Mesenchymal stem cell (in vitro differentiated cells and primary cell): ENCODE measurements at regions not wholly inside any gene's neighbourhood (a gene's known extent, or its start where the extent isn't known, plus 50 kb on each side); places are given as distances from the start of the nearest gene placed in this dataset.

Experiments
- DNase-seq: peaks from one replicate; pipeline ENCODE4 v3.0.0-alpha.2; 2013
- H2AFZ ChIP-seq: one replicate; pipeline ENCODE4 v1.6.1; 2013; ENCODE audit warnings: low read depth, mild to moderate bottlenecking, control low read depth, inconsistent platforms, low read length, moderate library complexity
- H2AK5ac ChIP-seq: 2 replicates; pipeline ENCODE4 v1.6.1; 2013; ENCODE audit warnings: low read length, moderate library complexity, mild to moderate bottlenecking, inconsistent platforms; ENCODE audit not compliant: severe bottlenecking
- H2BK120ac ChIP-seq: one replicate; pipeline ENCODE4 v1.6.1; 2013; ENCODE audit warnings: low read depth, mild to moderate bottlenecking, inconsistent platforms, low read length, moderate library complexity
- H2BK12ac ChIP-seq, 2 experiments: one replicate each; pipeline ENCODE4 v1.6.1; 2013; ENCODE audit warnings: inconsistent platforms in 2 of 2, low read length in 2 of 2, mild to moderate bottlenecking in 2 of 2, moderate library complexity in 2 of 2, control low read depth in 1 of 2
- H2BK15ac ChIP-seq: one replicate; pipeline ENCODE4 v1.6.1; 2013; ENCODE audit warnings: mild to moderate bottlenecking, low read depth, inconsistent platforms; ENCODE audit not compliant: poor library complexity, severe bottlenecking
- H2BK5ac ChIP-seq: 2 replicates; pipeline ENCODE4 v1.6.1; 2013; ENCODE audit warnings: low read depth, mild to moderate bottlenecking, low read length, control low read depth, inconsistent platforms; ENCODE audit not compliant: poor library complexity, severe bottlenecking
- H3K14ac ChIP-seq, 2 experiments: one replicate each; pipeline ENCODE4 v1.6.1; 2013; ENCODE audit warnings: inconsistent platforms in 2 of 2, low read length in 2 of 2, control low read depth in 1 of 2, mild to moderate bottlenecking in 1 of 2, moderate library complexity in 1 of 2
- H3K18ac ChIP-seq, 2 experiments: one replicate each; pipeline ENCODE4 v1.6.1; 2013; ENCODE audit warnings: inconsistent platforms in 2 of 2, low read length in 2 of 2, control low read depth in 1 of 2, low read depth in 1 of 2, mild to moderate bottlenecking in 1 of 2
- H3K23ac ChIP-seq, 2 experiments: one replicate each; pipeline ENCODE4 v1.6.1; 2013; ENCODE audit warnings: inconsistent platforms in 2 of 2, low read length in 2 of 2, mild to moderate bottlenecking in 2 of 2, moderate library complexity in 2 of 2, control low read depth in 1 of 2
- H3K27ac ChIP-seq: 2 replicates; pipeline ENCODE4 v1.5.1; 2013; ENCODE audit warnings: mild to moderate bottlenecking, moderate library complexity, low read length, control low read depth, inconsistent platforms; ENCODE audit not compliant: poor library complexity, severe bottlenecking
- H3K27me3 ChIP-seq, 2 experiments: 2 replicates each; pipeline versions ENCODE4 v1.6.1 to v1.7.0; 2013; ENCODE audit warnings: low read length in 2 of 2, mild to moderate bottlenecking in 2 of 2, moderate library complexity in 2 of 2, control low read depth in 1 of 2, inconsistent platforms in 1 of 2; ENCODE audit not compliant: control insufficient read depth in 1 of 2, insufficient read depth in 1 of 2
- H3K36me3 ChIP-seq, 2 experiments: 2 replicates each; pipeline versions ENCODE4 v1.6.1 to v1.7.0; 2013; ENCODE audit warnings: low read length in 2 of 2, control low read depth in 1 of 2, inconsistent platforms in 1 of 2, low read depth in 1 of 2, mild to moderate bottlenecking in 1 of 2; ENCODE audit not compliant: insufficient read depth in 2 of 2, control insufficient read depth in 1 of 2
- H3K4ac ChIP-seq, 2 experiments: one replicate each; pipeline ENCODE4 v1.6.1; 2013; ENCODE audit warnings: inconsistent platforms in 2 of 2, low read length in 2 of 2, mild to moderate bottlenecking in 2 of 2, moderate library complexity in 2 of 2, control low read depth in 1 of 2, low read depth in 1 of 2
- H3K4me1 ChIP-seq: 2 replicates; pipeline ENCODE4 v1.6.1; 2013; ENCODE audit warnings: low read depth, low read length, control low read depth; ENCODE audit not compliant: control insufficient read depth, insufficient read depth
- H3K4me2 ChIP-seq: 2 replicates; pipeline ENCODE4 v1.6.1; 2013; ENCODE audit warnings: low read length, mild to moderate bottlenecking, inconsistent platforms; ENCODE audit not compliant: poor library complexity, severe bottlenecking
- H3K4me3 ChIP-seq, 2 experiments: 2 replicates each; pipeline versions ENCODE4 v1.5.1 to v1.7.0; 2013; ENCODE audit warnings: low read length in 2 of 2, mild to moderate bottlenecking in 2 of 2, control low read depth in 1 of 2, low read depth in 1 of 2; ENCODE audit not compliant: insufficient read depth in 1 of 2
- H3K79me1 ChIP-seq: replicated peaks from 2 replicates; pipeline ENCODE4 v1.6.1; 2013; ENCODE audit warnings: mild to moderate bottlenecking, control low read depth, low read length, inconsistent platforms; ENCODE audit not compliant: poor library complexity, severe bottlenecking
- H3K9ac ChIP-seq: 2 replicates; pipeline ENCODE4 v1.7.0; 2013; ENCODE audit warnings: mild to moderate bottlenecking, low read length, moderate library complexity
- H3K9me3 ChIP-seq: 2 replicates; pipeline ENCODE4 v1.7.0; 2013; ENCODE audit warnings: mild to moderate bottlenecking, low read length; ENCODE audit not compliant: control insufficient read depth
- H4K8ac ChIP-seq: one replicate; pipeline ENCODE4 v1.6.1; 2013; ENCODE audit warnings: inconsistent platforms, mild to moderate bottlenecking, low read length, moderate library complexity
- H4K91ac ChIP-seq: one replicate; pipeline ENCODE4 v1.6.1; 2013; ENCODE audit warnings: mild to moderate bottlenecking, low read length, inconsistent platforms
- WGBS: methylation state at CpG from one replicate; pipeline ENCODE4 v1.1.7; 2013; ENCODE audit warnings: mixed read lengths; 5-methylcytosine and 5-hydroxymethylcytosine counted together

DNA sequence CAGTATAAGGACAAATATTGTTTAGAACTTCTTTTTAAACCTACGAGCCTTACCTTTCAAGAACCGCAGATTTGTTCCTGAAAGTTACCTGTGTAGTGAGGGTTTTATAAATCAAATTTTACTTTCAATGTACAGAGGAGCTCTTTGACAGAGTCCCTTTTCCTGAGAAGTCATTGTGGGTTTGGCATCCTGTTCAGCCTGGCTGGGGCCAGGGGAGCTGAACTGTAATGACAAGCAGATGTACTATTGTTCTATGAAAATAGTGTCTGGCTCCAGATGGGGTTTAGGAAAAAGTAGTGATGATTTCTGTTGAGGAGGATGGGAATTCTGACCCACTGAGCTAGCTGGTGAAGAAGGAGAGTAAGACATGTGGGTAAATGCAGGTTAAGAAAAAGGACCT is 196.2 kb upstream of the PGRMC2 start:
- Histone ChIP-seq H3K9ac (no peak overlapping the region), H3K79me1 (no peaks in the 10 kb centered on the region), H3K4me1 (no peaks in the 10 kb centered on the region), H3K9me3 (peaks cover 6% of the 10 kb centered on the region), H3K36me3 (no peaks in the 10 kb centered on the region), H3K4ac (no peak overlapping the region), H3K4me3 (no peak overlapping the region), H4K8ac (no peak overlapping the region), H3K4me2 (no peak overlapping the region), H2BK120ac (no peak overlapping the region), H3K18ac (no peak overlapping the region), H2BK5ac (no peak overlapping the region), H3K27ac (no peak overlapping the region), H3K23ac (no peak overlapping the region), H2AFZ (no peak overlapping the region), H4K91ac (no peak overlapping the region), H3K14ac (no peak overlapping the region), H2BK15ac (no peak overlapping the region), H3K27me3 (no peaks in the 10 kb centered on the region), H2BK12ac (no peak overlapping the region), H2AK5ac (no peak overlapping the region)
- 96% methylated on average over 2 of the region's 2 CpGs for WGBS
- no peak for DNase-seq

- WGBS: 100% methylated on average over 2 of the region's 2 CpGs
- H4K91ac ChIP-seq: no peak overlapping the region
- no peak overlapping the region for H3K23ac ChIP-seq
- H3K4me1 ChIP-seq: no peaks in the 10 kb centered on the region
- H3K4me3 ChIP-seq: no peak overlapping the region
- no peak overlapping the region for H2BK120ac ChIP-seq
- no peak overlapping the region for H2AFZ ChIP-seq
- no peak overlapping the region for H2BK5ac ChIP-seq
- H3K9ac ChIP-seq: no peak overlapping the region
- no peak overlapping the region for H3K4ac ChIP-seq
- no peak overlapping the region for H4K8ac ChIP-seq
- no peaks in the 10 kb centered on the region for H3K79me1 ChIP-seq
- no peak overlapping the region for H2AK5ac ChIP-seq
- no peak overlapping the region for H3K27ac ChIP-seq
- H2BK15ac ChIP-seq: no peak overlapping the region
- peaks cover 6% of the 10 kb centered on the region for H3K9me3 ChIP-seq
- no peak for DNase-seq
- no peak overlapping the region for H3K4me2 ChIP-seq
- H2BK12ac ChIP-seq: no peak overlapping the region
- no peak overlapping the region for H3K18ac ChIP-seq
- H3K14ac ChIP-seq: no peak overlapping the region
- no peaks in the 10 kb centered on the region for H3K27me3 ChIP-seq
- no peaks in the 10 kb centered on the region for H3K36me3 ChIP-seq
Observed at GRCh38 chr4:128483041-128483440, 195.4 kb upstream of the PGRMC2 start.

DNA sequence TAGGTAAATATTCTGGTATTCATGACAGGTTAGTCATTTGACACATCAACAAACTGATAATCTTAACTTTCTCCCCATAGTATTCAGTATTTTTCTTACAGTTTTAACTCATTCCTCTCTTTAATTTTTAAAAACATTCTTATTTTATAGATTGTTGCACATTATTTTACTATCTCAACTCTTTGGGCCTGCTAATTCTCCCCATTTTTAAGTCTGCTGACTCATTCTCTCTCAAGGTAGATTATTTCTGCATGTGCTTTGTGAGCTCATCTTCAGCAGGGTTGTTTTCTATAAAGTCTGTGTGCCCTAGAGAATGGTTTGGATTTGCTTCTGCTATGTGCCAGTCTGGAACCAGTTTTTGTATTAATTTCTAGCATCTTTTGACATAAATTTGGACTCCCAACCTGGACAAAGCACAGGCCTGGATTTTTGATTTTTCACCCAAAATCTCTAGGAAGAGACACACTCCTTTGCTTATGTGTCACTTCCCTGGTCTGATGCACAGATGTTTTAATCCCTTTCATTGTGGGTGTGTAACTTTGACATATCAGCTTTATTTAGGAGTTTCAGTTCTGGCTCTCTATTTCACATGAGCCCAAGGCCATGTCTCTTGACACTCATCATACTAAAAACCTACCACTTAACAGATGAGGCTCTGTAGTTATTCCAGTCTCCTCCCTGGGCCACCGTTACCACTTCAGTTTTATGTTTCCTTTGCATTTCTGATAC is 194.3 kb upstream of the PGRMC2 start:
- no peak overlapping the region for H3K4me2 ChIP-seq
- no peak overlapping the region for H3K27ac ChIP-seq
- 80% methylated on average over 1 of the region's 1 CpG for WGBS

DNA sequence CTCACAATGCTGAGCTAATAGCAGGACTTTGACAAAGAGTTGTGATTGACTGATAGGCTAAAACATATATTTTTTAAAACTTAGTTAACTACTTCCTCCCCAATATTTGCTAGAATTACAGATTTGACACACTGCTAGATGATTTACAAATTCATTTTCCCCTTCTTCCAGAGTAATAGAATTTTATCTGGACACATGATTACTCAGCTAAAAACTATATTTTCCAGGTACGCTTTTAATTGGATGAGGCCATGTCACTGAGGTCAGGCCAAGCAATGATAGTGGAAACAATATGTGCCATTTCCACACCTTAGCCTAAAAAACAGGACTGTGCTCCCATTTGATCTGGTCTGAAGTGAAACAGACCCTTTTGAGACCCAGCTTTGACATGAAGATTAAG is 193.3 kb upstream of the PGRMC2 start:
- Histone ChIP-seq H4K91ac (no peak overlapping the region), H3K4me1 (no peaks in the 10 kb centered on the region), H3K23ac (no peak overlapping the region), H3K4me2 (no peak overlapping the region), H3K14ac (no peak overlapping the region), H3K4ac (no peak overlapping the region), H3K9me3 (peaks cover 6% of the 10 kb centered on the region), H2BK15ac (no peak overlapping the region), H3K18ac (no peak overlapping the region), H3K36me3 (no peaks in the 10 kb centered on the region), H3K79me1 (no peaks in the 10 kb centered on the region), H3K27me3 (no peaks in the 10 kb centered on the region), H2AK5ac (no peak overlapping the region), H2BK120ac (no peak overlapping the region), H2AFZ (no peak overlapping the region), H3K27ac (no peak overlapping the region), H3K9ac (no peak overlapping the region), H4K8ac (no peak overlapping the region), H3K4me3 (no peak overlapping the region), H2BK12ac (no peak overlapping the region), H2BK5ac (no peak overlapping the region)
- no peak for DNase-seq
- 100% methylated on average over 1 of the region's 1 CpG for WGBS

More for the DNA sequence above, 194.3 kb upstream of the PGRMC2 start:
- Histone ChIP-seq H3K9ac (peak overlapping the region; percentile 8), H4K8ac (no peak overlapping the region), H3K4ac (no peak overlapping the region), H2AFZ (no peak overlapping the region), H3K18ac (no peak overlapping the region), H4K91ac (no peak overlapping the region), H3K4me1 (no peaks in the 10 kb centered on the region), H3K79me1 (no peaks in the 10 kb centered on the region), H3K23ac (no peak overlapping the region), H2BK5ac (no peak overlapping the region), H3K14ac (no peak overlapping the region), H2BK120ac (no peak overlapping the region), H2AK5ac (no peak overlapping the region), H2BK12ac (no peak overlapping the region), H2BK15ac (no peak overlapping the region), H3K4me3 (no peak overlapping the region), H3K36me3 (no peaks in the 10 kb centered on the region), H3K9me3 (peaks cover 6% of the 10 kb centered on the region), H3K27me3 (no peaks in the 10 kb centered on the region)
- DNase-seq: no peak
